NOMO-1 (cell line): ENCODE measurements at regions not wholly inside any gene's neighbourhood (a gene's known extent, or its start where the extent isn't known, plus 50 kb on each side); places are given as distances from the start of the nearest gene placed in this dataset.

ENCODE experiments used
- DNase-seq, 2 experiments: peaks; one replicate each; lab custom pipeline; 2025; ENCODE audit not compliant: unreplicated experiment in 2 of 2; lab: John Stamatoyannopoulos, UW

GRCh38 chr11:115900111-115900510 lies 395.9 kb upstream of the CADM1 start:
- no peak for DNase-seq

- DNase-seq = peak in 1 of 2 experiments; percentile 37
Measured at GRCh38 chr11:115897707-115898106, 393.5 kb upstream of the CADM1 start.

- DNase-seq = no peak
Measured at GRCh38 chr11:115896084-115896483, 391.9 kb upstream of the CADM1 start.

- DNase-seq = no peak
Measured at GRCh38 chr11:115895594-115895993, 391.4 kb upstream of the CADM1 start.

GRCh38 chr11:115894176-115894575 lies 390.0 kb upstream of the CADM1 start:
- no peak for DNase-seq

GRCh38 chr11:115893461-115894099 lies 389.4 kb upstream of the CADM1 start:
- DNase-seq = no peak

- DNase-seq = no peak
Measured at GRCh38 chr11:115892016-115892415, 387.8 kb upstream of the CADM1 start.

- DNase-seq = no peak
Measured at GRCh38 chr11:115891581-115891980, 387.4 kb upstream of the CADM1 start.

- DNase-seq = no peak
Measured at GRCh38 chr11:115890500-115890899, 386.3 kb upstream of the CADM1 start.

- DNase-seq = no peak
Measured at GRCh38 chr11:115889712-115890111, 385.5 kb upstream of the CADM1 start.

- DNase-seq = peak; percentile 39 to 55
Measured at GRCh38 chr11:115887727-115888126, 383.5 kb upstream of the CADM1 start.

- no peak for DNase-seq
Measured at GRCh38 chr11:115887316-115887715, 383.1 kb upstream of the CADM1 start.

GRCh38 chr11:115886422-115886733 lies 382.2 kb upstream of the CADM1 start:
- DNase-seq = no peak

GRCh38 chr11:115885535-115886421 lies 381.6 kb upstream of the CADM1 start:
- no peak for DNase-seq

GRCh38 chr11:115884800-115885534 lies 380.8 kb upstream of the CADM1 start:
- DNase-seq = no peak

GRCh38 chr11:115874843-115875242 lies 370.6 kb upstream of the CADM1 start:
- DNase-seq = no peak

- DNase-seq = peak; percentile 60 to 94
Measured at GRCh38 chr11:115873813-115874212, 369.6 kb upstream of the CADM1 start.

- peak; percentile 75 to 87 for DNase-seq
Measured at GRCh38 chr11:115872416-115872815, 368.2 kb upstream of the CADM1 start.

- DNase-seq = no peak
Measured at GRCh38 chr11:115871161-115871760, 367.0 kb upstream of the CADM1 start.

- peak; percentile 53 to 62 for DNase-seq
Measured at GRCh38 chr11:115869780-115870431, 365.7 kb upstream of the CADM1 start.

- DNase-seq = no peak
Measured at GRCh38 chr11:115869131-115869530, 364.9 kb upstream of the CADM1 start.
